Head of caudate nucleus (tissue), 42 donors: ENCODE measurements at regions not wholly inside any gene's neighbourhood (a gene's known extent, or its start where the extent isn't known, plus 50 kb on each side); places are given as distances from the start of the nearest gene placed in this dataset.
"Not testable (repeated sequence)": the region's sequence is repeated elsewhere in the genome, so short reads cannot be mapped to it uniquely, and the experiment has no call there.

Experiments
- DNase-seq, 42 donors: peaks; one replicate each; pipeline versions ENCODE4 v3.0.0 to v3.0.0-alpha.2; 2020 to 2021; ENCODE audit warnings: mixed read lengths in 7 of 42
- intact Hi-C: fragments of 100-400 bp; cut with DNase I; formaldehyde crosslinking; loops from one replicate; pipeline ENCODE4 v1.15.0; 2022

DNA sequence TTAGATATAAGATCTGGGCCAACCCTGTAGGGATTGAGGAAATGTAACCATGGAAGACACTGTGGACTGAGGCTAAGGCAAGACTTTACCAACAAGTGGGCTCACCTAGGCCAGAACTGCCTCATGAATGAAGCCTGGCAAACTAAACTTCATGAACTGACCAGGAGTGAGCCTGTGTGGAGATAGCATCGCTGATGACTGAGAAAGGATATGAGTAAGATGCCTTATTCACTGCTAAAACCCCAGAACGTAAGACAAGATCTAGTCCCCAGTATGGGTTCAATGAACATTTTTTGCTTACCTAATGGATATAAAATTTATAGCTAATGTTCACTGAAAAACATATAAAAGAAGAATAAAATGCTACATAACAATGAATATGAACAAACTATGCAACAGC, 399.8 kb downstream of the SATB2 start:
- intact Hi-C loops: no loop called here
- no peak for DNase-seq

DNA sequence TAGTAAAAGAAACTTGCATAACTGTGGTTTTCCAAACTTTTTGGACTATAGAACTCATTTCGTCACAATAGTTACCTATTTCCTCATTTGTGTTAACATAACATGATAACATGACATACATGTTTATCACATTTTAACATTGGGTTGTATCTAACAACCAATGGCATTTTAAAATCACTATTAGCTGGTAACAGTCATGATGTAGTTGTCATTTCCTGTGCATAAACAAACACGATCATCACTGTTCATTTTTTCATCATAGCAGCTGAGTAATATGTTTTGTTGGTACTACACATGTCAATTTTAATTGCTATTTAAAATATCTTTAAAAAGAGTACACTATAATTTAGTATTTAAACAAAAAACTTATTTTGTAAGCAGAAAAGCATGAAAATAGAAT, 402.4 kb downstream of the SATB2 start:
- intact Hi-C loops: no loop called here

DNA sequence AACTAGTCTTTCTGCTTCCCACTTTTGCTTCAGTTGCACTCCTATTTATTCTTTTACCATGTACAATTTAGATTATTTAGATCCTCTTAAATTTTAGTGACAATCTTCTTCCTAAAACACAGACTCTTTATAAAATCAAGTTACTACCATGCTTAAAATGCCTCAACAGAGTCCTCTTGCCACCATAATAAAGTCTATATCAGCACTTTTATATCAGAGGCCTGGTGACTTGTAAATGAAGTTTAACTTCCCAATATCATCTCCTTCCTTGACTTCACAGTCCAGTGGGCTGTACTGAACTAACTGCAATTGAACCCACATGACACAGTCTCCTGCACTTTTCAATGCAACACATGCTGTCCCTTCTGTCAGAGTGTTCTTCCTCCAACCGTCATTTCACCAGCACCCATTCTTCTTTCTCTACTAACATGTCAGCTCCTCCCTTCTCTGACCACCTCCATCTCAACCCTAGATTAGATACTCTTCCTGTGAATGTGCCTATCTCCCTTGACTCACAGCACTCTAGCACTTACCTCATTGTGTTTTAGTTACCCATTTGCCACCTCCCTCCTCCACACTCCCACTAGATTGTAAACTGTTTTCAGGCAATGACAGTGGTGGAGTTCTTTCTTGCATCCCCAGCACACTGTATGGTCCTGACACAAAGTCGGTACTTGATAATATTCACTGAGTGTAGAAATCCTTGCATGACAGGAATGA, 414.9 kb downstream of the SATB2 start:
- intact Hi-C loops: no loop called here
- DNase-seq: no peak

More for the DNA sequence above, 402.4 kb downstream of the SATB2 start:
- DNase-seq: no peak

DNA sequence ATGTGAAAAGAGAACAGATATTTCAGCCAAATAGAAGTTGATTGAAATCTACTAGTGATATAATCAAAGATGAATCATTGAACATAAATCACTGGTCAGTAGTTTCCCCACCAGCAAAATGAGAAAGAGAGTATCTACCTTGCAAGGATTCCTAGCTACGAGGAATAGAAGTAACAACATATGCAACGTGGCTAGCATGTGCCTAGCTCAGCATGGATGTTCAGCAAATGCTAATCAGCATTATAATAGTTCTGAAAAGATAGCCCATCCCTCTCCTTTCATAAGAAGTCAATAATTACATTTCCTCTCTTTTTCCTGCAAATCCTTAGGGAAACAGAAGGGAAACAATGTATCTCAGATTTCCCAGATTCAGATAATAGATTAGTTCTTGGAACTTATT, 417.2 kb downstream of the SATB2 start:
- intact Hi-C loops: no loop called here
- DNase-seq: no peak

DNA sequence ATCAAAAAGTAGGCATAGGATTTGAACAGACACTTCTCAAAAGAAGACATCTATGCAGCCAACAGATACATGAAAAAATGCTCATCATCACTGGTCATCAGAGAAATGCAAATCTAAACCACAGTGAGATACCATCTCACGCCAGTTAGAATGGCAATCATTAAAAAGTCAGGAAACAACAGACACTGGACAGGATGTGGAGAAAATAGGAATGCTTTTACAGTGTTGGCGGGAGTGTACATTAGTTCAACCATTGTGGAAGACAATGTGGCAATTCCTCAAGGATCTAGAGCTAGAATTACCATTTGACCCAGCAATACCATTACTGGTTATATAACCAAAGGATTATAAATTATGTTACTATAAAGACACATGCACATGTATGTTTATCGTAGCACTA, 424.0 kb downstream of the SATB2 start:
- intact Hi-C loops: not testable (repeated sequence)

DNA sequence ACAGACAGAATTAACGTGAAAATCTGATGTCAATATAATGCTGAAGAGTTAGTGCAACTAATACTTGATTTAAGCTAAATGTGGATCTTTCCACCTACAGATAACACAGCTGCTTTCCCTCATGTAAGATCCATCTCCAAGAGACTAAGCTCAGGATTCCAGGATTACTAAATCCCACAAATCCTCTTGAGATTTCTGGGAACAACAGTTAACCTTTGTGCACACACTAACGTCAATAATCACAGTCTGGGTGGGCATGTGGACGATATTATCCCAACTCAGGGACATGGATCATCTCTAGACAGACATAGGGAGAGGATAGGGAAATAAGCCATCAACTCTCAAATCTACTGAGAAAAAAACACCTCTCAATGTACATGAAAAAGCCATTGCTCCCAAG, 432.6 kb downstream of the SATB2 start:
- no peak for DNase-seq
- intact Hi-C loops: no loop called here

More for the DNA sequence above, 424.0 kb downstream of the SATB2 start:
- DNase-seq: not testable (repeated sequence)

DNA sequence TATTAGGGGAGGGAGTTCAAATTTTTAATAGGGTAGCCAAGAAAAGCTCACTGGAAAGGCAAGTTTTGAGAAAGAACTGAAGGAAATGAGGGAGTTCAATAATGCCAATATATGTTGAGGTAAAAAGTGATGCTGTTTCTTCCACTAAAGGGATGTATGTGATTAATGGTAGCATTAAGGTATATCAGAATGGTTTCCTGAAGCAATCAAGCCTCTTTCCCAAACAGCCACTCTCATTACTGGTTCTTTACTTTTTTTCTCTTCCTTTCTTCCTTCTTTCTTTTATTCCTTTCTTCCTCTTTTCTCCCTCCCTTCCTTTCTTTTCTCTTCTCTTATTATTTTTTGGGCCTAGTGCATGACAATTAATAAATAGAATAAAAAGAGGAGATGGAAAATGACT, 433.5 kb downstream of the SATB2 start:
- intact Hi-C loops: no loop called here
- DNase-seq: no peak

DNA sequence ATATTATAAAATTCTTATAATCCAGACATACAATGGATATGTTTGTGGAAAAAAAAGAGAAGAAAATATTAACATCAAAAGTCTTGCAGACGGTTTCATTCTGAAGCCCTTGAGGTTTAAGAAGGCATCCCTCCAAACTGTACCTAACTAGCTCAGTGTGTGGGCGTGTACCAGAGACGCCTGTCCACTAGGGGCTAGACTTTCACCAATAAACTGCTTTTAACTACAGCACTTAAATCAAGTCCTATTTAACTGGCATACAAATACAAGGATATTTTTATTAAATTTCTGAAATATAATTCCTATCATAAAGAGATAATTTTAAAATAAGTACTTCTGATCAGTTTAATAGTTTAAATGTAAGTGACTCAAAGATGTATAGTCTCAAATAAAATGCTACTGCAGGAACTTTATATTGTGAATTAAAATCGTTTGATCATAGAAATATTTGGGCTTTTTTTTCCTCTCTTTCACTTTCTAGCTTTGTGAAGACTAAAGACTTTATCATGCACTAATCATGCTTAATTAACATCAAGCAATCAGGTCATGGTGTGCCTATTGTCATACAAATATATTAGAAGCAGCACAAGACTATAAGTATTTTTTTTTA, 437.7 kb downstream of the SATB2 start:
- intact Hi-C loops: no loop called here
- DNase-seq: peak in 19 of 42 donors; percentile 3 to 59 (median 16)

DNA sequence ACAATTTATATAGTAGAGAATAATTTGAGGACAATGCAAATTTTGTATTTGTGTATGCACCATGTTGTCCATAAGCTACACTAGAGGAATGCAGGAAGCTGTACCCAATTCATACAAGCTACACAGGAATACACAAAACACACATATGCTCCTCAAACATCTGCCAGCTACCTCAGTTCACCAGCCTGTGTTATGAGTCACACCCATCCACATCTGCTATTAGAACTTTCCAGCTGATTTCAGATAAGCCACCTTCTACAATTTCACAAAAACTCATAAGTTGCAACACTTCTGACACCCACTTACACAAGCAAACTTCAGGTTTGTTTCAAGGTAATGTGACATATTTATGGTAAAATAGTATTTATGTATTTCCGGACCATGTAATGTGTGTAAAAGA, 438.9 kb downstream of the SATB2 start:
- intact Hi-C loops: no loop called here
- DNase-seq: no peak

DNA sequence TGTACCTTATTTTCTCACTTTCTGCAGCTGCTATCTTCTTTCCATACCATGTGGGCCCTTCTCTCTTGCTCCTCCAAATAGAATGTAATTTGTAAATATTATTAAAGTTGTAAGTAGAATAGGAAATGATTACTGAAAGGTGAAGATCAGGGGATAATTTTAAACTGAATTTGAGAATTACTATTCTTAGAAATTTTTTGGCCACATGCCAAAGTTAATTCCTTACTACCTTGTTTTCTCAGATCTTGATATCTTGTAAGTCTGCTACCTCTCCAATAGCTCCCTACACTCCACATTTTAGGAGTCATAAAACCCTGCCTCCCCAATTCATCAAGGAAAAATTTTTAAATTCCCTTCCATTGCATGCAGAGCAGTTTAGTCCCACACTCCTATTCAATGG, 442.7 kb downstream of the SATB2 start:
- DNase-seq: no peak
- intact Hi-C loops: no loop called here

DNA sequence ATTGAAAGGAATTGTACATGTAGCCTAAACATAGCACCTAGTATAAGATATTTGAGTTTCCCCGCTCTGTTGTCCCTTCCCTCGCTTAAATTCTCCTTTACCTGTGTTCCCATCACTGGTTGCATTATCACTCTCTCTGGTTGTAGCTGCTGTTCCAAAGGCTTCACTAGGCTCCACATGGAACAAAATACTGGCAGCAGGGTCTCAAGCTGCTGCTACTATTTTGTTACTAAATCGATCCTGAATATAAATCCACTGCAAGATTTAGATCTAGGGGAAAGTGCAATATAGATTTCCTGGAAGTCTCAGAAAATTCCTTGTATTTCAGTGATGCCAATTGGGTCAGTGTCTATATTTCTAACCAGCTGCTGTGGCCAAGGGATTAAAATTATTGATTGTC, 443.5 kb downstream of the SATB2 start:
- no peak for DNase-seq
- intact Hi-C loops: no loop called here

DNA sequence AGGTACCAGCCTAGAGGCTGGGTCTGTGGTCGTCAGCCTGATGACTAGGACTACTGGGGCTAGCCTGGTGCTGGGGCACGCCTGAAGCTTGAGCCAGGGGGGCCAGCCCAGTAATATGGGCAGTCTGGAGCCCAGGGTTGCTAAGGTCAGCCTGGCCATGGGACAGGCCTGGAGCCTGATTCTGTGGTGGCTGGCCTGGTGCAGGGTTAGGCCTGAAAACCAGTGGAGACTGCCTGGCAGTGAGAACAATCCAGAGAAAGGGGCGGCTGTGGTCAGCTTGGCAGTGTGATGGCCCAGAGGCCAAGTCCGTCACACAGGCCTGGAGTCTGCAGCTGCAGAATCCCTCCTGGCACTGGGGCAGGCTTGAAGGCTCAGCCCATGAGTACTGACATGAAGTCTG, 445.8 kb downstream of the SATB2 start:
- no peak for DNase-seq
- intact Hi-C loops: no loop called here

DNA sequence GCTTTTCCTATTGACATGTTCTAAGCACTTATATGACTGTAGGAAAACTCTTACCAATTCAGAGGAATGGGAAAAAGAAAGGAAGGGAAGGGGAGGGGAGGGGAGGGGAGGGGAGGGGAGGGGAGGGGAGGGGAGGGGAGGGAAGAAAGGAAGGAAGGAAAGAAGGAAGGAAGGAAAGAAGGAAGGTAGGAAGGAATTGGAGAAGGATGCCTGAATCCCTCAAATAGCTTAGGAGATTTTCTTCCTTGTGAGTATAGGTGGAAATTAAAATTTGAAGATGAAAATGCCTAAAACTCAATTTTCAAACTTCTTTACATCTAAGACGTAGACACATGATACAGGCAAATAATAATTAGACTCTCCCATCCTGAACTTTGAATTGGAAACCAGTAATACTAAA, 463.1 kb downstream of the SATB2 start:
- DNase-seq: no peak
- intact Hi-C loops: no loop called here

DNA sequence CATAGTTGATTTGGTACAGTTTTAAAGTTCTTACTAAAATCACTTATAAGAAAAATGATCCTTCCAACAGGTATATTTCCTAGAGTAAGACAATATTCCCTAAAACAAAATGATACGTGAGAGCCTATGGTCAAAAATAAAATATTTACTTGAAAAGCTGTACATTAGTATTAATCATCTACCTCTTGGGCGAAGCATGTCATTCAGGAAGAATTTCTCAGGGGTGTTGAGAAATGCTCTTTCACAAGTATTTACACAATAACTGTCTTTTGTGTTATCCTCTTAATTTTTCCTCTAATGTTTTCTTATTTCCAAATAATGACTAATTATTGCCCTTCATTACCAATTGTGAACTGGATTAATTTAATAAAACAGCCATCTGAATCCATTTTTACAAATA, 466.3 kb downstream of the SATB2 start:
- no peak for DNase-seq
- intact Hi-C loops: no loop called here

DNA sequence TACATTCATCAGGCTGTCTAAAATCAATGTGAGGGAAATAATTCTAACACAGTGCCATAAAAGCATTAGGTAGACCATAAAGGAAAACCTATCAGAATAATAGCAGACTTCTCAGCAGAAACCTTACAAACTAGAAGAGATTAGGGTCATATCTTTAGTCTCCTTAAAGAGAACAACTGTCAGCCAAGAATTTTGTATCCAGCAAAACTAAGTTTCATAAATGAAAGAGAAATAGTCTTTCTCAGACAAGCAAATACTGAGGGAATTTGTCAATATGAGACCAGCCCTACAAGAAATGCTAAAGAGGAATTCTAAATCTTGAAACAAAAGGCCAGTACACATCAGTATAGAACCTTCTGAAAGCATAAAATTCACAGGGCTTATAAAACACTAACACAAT, 482.0 kb downstream of the SATB2 start:
- DNase-seq: no peak
- intact Hi-C loops: no loop called here

DNA sequence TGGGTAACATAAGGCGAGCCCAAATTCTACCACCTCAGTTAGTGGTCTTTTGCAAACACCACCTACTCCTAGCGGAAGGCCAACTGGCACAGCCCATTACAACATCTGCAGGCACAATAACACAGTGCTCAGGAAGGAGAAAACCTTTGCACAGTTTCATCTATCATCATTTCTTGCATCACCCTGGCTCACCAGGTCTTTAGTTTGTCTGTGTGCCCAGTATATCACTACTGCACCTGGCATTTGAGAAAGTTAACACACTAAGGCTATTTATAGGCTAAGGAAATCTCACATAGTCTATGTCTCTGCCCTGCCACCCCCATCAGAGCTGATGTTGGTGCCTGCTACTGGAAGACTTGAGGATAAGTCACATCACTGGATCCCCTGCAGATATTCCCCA, 484.0 kb downstream of the SATB2 start:
- intact Hi-C loops: no loop called here
- no peak for DNase-seq

DNA sequence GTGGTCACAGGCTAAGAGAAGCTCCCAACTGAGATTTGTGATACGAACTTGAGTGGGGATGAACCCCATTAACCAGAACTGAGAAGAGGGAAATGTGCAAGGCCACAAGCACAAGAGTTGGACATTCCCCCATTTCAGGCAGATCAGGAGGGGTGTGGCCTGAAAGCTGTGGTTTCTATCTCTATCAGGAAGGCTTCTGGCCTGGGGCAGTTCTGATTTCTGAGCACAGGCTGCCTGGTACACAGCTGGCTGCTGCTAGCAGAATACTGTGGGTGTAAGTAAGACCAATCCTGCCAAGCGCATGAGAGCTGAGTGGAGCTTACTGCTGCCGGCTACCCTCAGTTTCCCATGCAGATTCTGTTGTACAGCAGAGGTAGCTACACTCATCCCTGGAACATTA, 484.6 kb downstream of the SATB2 start:
- intact Hi-C loops: no loop called here
- DNase-seq: no peak

DNA sequence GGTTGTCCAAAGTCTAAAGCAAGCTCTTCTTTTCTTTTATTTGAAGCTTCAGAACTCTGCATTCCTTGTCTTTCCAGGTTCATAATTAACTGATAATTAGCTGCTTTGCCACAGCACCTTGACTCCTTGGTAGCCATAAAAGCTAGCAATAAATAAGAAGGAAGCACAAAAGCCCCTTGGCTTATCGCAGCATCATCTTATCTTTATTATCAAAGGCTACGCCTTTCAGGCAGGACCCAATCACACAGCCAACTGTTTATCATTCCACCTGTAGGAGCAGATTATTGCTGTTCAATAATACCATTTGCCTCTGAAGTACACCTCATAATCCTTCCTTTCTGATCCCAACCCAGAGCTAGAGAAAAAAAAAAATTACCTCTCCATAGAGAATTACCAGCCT, 489.2 kb downstream of the SATB2 start:
- intact Hi-C loops: no loop called here
- no peak for DNase-seq

DNA sequence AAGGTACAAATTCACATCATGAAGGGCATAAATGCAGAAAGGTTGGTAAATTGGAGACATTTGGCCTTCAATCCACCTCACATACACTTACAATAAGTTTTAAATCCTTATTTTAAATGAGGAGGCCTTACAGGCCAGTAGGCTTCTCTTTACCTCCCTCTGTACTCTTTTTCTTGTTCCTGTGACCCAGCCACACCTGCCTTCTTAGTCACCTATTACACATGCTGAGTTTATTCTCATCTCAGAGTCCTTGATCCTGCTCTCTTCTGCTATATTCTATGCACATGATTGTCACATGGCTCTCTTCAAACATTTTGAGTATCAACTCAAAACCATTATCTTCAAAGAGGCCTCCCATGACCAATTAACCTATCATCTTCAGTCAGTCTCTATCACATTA, 491.5 kb downstream of the SATB2 start:
- DNase-seq: no peak
- intact Hi-C loops: no loop called here

DNA sequence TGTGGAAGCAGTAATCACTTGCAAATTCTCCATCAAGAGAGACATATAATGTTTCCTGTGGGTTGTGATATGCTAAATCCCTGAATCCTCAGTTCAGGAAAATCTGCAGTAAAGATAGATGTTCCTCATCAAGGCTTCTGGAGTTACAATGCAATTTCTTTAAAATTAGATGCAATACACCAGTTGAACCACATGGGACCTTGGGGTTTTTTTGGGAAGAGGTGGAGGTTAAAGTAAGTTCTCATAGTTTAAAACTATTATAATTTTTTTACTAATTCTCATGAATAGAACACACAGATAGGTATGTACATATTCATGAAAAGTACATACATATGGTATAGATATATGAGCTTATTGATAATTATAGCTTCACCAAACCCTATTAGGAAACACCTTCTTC, 496.2 kb downstream of the SATB2 start:
- no peak for DNase-seq
- intact Hi-C loops: no loop called here

DNA sequence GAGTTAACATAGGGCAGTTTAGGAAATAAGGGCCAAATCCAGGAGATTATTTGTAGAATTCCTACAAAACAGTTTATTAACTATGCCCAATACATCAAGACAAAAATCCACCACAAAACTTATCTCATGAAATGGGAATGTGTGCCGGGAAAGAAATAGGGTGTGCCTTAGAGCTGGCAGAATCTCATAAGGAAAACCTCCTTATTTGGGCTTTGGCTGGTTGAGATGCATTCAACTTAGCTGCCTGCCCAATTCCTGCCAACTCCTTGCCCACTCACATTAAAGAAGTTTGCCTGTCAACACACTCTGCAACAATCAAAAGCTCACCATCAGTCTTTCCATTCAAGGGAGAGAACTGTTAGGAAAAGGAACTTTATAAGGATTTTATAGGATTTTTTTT, 500.6 kb downstream of the SATB2 start:
- intact Hi-C loops: no loop called here

More for the DNA sequence above, 500.6 kb downstream of the SATB2 start:
- no peak for DNase-seq
